SK-N-MC (cell line): ENCODE measurements at regions not wholly inside any gene's neighbourhood (a gene's known extent, or its start where the extent isn't known, plus 50 kb on each side); places are given as distances from the start of the nearest gene placed in this dataset.

Source experiments
- DNase-seq: peaks from one replicate; pipeline ENCODE4 v3.0.0-alpha.2; 2011; ENCODE audit warnings: low read depth, low spot score
- H3K27ac ChIP-seq: fragments of 200-600 bp; sonication (generic); 2 replicates; pipeline ENCODE4 v1.5.1; 2016; ENCODE audit warnings: mixed run types
- H3K36me3 ChIP-seq: fragments of 200-600 bp; sonication (generic); 2 replicates; pipeline ENCODE4 v1.6.1; 2017; ENCODE audit warnings: antibody characterized with exemption, low read length, mixed read lengths; ENCODE audit not compliant: insufficient read depth
- H3K4me3 ChIP-seq: fragments of 200-600 bp; sonication (generic); 2 replicates; pipeline ENCODE4 v1.5.1; 2016
- H3K9ac ChIP-seq: fragments of 200-600 bp; sonication (generic); 2 replicates; pipeline ENCODE4 v1.8.0; 2017; ENCODE audit warnings: mixed run types, mixed read lengths; ENCODE audit not compliant: insufficient read length
- H3K9me3 ChIP-seq: fragments of 200-600 bp; sonication (generic); 2 replicates; pipeline ENCODE4 v1.6.1; 2017; ENCODE audit warnings: low read depth, mild to moderate bottlenecking, antibody characterized with exemption, low read length, moderate library complexity, mixed read lengths
- EZH2 ChIP-seq: fragments of 200-600 bp; sonication (generic); IDR thresholded peaks from one replicate; pipeline ENCODE4 v1.6.1; 2017; ENCODE audit warnings: antibody characterized with exemption
- FOXP2 ChIP-seq: optimal IDR thresholded peaks from 2 replicates; pipeline ENCODE3; 2011; ENCODE audit warnings: mild to moderate bottlenecking, moderate library complexity; ENCODE audit not compliant: insufficient read depth; ENCODE audit errors: extremely low read length, control extremely low read depth
- POLR2AphosphoS5 ChIP-seq: IDR thresholded peaks from 2 replicates; pipeline ENCODE4 v1.6.1; 2012; ENCODE audit warnings: mild to moderate bottlenecking, low read depth, low read length, borderline replicate concordance

GRCh38 chr4:8709050-8709728, 116.6 kb downstream of the CPZ start:
- Histone ChIP-seq H3K9ac (no peak overlapping the region), H3K9me3 (no peaks in the 10 kb centered on the region), H3K4me3 (no peak overlapping the region), H3K36me3 (no peaks in the 10 kb centered on the region), H3K27ac (no peak overlapping the region)
- DNase-seq, result no peak
- TF ChIP-seq EZH2, result no peak
- no peak for TF ChIP-seq POLR2AphosphoS5
- no peak for TF ChIP-seq FOXP2

- DNase-seq, result no peak
- H3K9ac ChIP-seq, result no peak overlapping the region
- TF ChIP-seq EZH2, result no peak
- TF ChIP-seq FOXP2, result no peak
- TF ChIP-seq POLR2AphosphoS5, result no peak
- H3K4me3 ChIP-seq, result no peak overlapping the region
- no peak overlapping the region for H3K27ac ChIP-seq
- H3K36me3 ChIP-seq, result no peaks in the 10 kb centered on the region
- no peaks in the 10 kb centered on the region for H3K9me3 ChIP-seq
Measured at GRCh38 chr4:8708401-8709021, 115.9 kb downstream of the CPZ start.

GRCh38 chr4:8707045-8707781, 114.6 kb downstream of the CPZ start:
- TF ChIP-seq POLR2AphosphoS5 (no peak), EZH2 (no peak), FOXP2 (no peak)
- no peak overlapping the region for H3K9ac ChIP-seq
- no peaks in the 10 kb centered on the region for H3K9me3 ChIP-seq
- no peak overlapping the region for H3K4me3 ChIP-seq
- no peak overlapping the region for H3K27ac ChIP-seq
- no peak for DNase-seq
- H3K36me3 ChIP-seq, result no peaks in the 10 kb centered on the region

GRCh38 chr4:8706216-8707044, 113.9 kb downstream of the CPZ start:
- TF ChIP-seq POLR2AphosphoS5, result no peak
- Histone ChIP-seq H3K36me3 (no peaks in the 10 kb centered on the region), H3K9me3 (no peaks in the 10 kb centered on the region), H3K27ac (no peak overlapping the region), H3K4me3 (no peak overlapping the region), H3K9ac (no peak overlapping the region)
- no peak for DNase-seq

GRCh38 chr4:8705161-8706145, 112.9 kb downstream of the CPZ start:
- no peaks in the 10 kb centered on the region for H3K9me3 ChIP-seq

GRCh38 chr4:8704632-8705031, 112.1 kb downstream of the CPZ start:
- Histone ChIP-seq H3K9ac (no peak overlapping the region), H3K4me3 (no peak overlapping the region), H3K36me3 (no peaks in the 10 kb centered on the region), H3K27ac (no peak overlapping the region), H3K9me3 (no peaks in the 10 kb centered on the region)
- TF ChIP-seq EZH2, result no peak
- no peak for TF ChIP-seq POLR2AphosphoS5
- TF ChIP-seq FOXP2, result no peak
- no peak for DNase-seq

More at GRCh38 chr4:8705161-8706145, 112.9 kb downstream of the CPZ start:
- H3K4me3 ChIP-seq, result no peak overlapping the region
- H3K27ac ChIP-seq, result no peak overlapping the region
- DNase-seq, result no peak
- H3K36me3 ChIP-seq, result no peaks in the 10 kb centered on the region
- no peak overlapping the region for H3K9ac ChIP-seq
- TF ChIP-seq FOXP2, result no peak
- TF ChIP-seq EZH2, result no peak
- TF ChIP-seq POLR2AphosphoS5, result no peak

- no peak overlapping the region for H3K4me3 ChIP-seq
- DNase-seq, result no peak
- H3K9me3 ChIP-seq, result no peaks in the 10 kb centered on the region
- no peak overlapping the region for H3K9ac ChIP-seq
- no peak overlapping the region for H3K27ac ChIP-seq
- no peak for TF ChIP-seq FOXP2
- TF ChIP-seq POLR2AphosphoS5, result no peak
- no peak for TF ChIP-seq EZH2
- H3K36me3 ChIP-seq, result no peaks in the 10 kb centered on the region
Measured at GRCh38 chr4:8703857-8704495, 111.4 kb downstream of the CPZ start.
